Cardiac muscle cell (in vitro differentiated cells and primary cell): ENCODE measurements at regions not wholly inside any gene's neighbourhood (a gene's known extent, or its start where the extent isn't known, plus 50 kb on each side); places are given as distances from the start of the nearest gene placed in this dataset.

Source experiments
- DNase-seq, 2 donors: peaks; one replicate each; pipeline versions ENCODE4 v3.0.0 to v3.0.0-alpha.2; 2010 to 2017; ENCODE audit warnings: low read depth in 1 of 2, low spot score in 1 of 2
- H3K27ac ChIP-seq: fragments of 200-600 bp; sonication (generic); 2 replicates; pipeline ENCODE4 v1.5.1; 2016
- H3K27me3 ChIP-seq: fragments of 200-600 bp; sonication (generic); 2 replicates; pipeline ENCODE4 v1.6.0; 2016; ENCODE audit warnings: control low read depth
- H3K36me3 ChIP-seq: fragments of 200-600 bp; sonication (generic); 2 replicates; pipeline ENCODE4 v1.5.1; 2016; ENCODE audit warnings: control low read depth
- H3K4me1 ChIP-seq: fragments of 200-600 bp; sonication (generic); 2 replicates; pipeline ENCODE4 v1.8.1; 2017; ENCODE audit warnings: low read depth, mild to moderate bottlenecking, mixed run types
- H3K4me3 ChIP-seq: fragments of 200-600 bp; sonication (generic); 2 replicates; pipeline ENCODE4 v1.5.1; 2016; ENCODE audit warnings: mild to moderate bottlenecking
- H3K9me3 ChIP-seq: fragments of 200-600 bp; sonication (generic); 2 replicates; pipeline ENCODE4 v1.5.1; 2017; ENCODE audit warnings: low read depth, mild to moderate bottlenecking, control low read depth
- TF ChIP-seq, protein P1 (sequence below): IDR thresholded peaks from 2 replicates; pipeline ENCODE4 v1.5.1; 2012; ENCODE audit warnings: low read depth, mild to moderate bottlenecking, low read length

DNA sequence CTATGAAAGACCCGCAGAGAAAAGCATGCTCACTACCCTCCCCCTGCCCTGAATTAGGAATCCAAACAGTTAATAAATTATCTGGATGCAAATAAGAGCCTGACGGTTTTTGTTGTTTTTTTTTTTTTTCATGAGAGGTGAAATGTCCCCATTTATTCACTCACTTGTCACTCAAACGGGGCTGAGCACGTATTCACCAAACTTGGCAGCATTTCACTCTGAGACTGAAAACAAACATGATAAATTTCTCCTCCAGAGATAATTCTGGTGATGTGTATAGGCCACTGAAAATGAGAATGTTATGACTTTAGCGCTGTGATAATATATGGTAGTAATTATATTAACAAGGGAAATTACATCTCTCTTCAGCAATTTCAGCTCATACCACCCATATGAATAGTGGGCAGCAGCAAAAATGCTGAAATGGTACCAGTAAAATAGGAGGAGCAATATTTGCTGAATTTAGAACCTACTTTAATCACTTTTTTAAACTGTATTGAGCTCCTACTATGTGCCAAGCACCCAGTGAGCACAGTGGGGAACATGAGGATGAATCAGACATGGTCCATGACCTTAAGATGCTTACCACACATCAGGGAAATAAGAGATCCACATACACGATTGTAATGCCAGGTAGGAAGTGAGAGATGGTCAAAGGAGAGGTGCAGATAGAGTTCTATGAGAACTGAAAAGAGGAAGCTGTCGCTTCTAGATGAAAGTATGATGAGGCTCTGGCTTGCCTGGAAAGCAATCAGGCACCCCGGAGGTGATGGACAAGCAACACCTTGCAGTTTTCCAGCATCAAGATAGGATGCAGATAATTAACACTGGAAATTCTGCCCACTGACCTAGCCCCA is 286.5 kb upstream of the TMPO start:
- DNase-seq = no peak
- no peaks in the 10 kb centered on the region for H3K4me1 ChIP-seq
- TF ChIP-seq, protein P1, sequence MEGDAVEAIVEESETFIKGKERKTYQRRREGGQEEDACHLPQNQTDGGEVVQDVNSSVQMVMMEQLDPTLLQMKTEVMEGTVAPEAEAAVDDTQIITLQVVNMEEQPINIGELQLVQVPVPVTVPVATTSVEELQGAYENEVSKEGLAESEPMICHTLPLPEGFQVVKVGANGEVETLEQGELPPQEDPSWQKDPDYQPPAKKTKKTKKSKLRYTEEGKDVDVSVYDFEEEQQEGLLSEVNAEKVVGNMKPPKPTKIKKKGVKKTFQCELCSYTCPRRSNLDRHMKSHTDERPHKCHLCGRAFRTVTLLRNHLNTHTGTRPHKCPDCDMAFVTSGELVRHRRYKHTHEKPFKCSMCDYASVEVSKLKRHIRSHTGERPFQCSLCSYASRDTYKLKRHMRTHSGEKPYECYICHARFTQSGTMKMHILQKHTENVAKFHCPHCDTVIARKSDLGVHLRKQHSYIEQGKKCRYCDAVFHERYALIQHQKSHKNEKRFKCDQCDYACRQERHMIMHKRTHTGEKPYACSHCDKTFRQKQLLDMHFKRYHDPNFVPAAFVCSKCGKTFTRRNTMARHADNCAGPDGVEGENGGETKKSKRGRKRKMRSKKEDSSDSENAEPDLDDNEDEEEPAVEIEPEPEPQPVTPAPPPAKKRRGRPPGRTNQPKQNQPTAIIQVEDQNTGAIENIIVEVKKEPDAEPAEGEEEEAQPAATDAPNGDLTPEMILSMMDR = no peak
- no peaks in the 10 kb centered on the region for H3K27me3 ChIP-seq
- no peak overlapping the region for H3K27ac ChIP-seq
- H3K9me3 ChIP-seq = no peaks in the 10 kb centered on the region
- H3K36me3 ChIP-seq = no peaks in the 10 kb centered on the region
- no peak overlapping the region for H3K4me3 ChIP-seq

DNA sequence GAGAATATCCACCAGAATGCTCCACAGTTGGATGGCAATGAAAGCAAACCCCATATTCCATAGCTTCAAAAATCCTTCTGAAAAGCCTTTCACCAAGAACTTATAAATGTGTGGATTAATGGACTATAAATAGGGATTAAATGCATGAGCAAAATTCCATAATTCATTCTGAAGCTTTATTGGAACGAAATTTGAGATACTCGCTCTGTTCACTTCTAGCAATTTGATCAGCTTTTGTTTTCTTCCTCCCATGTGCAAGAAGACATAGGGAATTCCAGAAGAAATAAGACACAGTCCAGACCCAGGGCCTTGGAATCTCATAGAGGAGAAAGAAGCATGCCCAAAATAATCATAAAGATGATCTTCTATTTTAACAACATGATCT is 285.9 kb upstream of the TMPO start:
- Histone ChIP-seq H3K4me1 (no peaks in the 10 kb centered on the region), H3K27ac (no peak overlapping the region), H3K27me3 (no peaks in the 10 kb centered on the region), H3K36me3 (no peaks in the 10 kb centered on the region), H3K4me3 (no peak overlapping the region), H3K9me3 (no peaks in the 10 kb centered on the region)
- TF ChIP-seq, protein P1 = no peak
- DNase-seq = no peak

DNA sequence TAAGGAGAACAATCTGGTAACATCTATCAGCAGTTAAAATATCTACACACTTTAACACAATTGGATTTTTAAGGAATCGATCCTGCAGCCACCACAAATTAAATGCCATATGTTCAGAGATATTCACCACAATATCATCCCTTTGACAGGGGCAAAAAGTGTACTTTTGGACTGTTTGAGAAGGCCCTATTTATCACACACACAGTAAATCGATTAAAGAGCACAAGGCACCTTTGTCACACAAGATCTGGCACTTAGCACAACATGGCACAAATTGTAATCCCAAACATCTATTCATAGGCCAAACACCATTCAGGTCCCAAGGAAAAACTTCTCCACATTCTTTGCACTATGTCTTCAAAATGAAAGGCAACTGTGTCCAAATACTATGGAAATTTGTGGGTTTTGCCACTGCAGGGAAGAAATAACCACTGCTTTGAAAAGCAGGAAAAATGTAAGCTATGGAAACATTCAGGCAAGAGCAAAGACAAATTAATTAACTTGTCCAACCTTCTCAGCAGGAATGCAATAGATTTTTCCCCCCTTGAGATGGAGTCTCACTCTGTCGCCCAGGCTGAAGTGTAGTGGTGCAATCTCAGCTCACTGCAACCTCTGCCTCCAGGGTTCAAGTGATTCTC is 282.5 kb upstream of the TMPO start:
- no peak overlapping the region for H3K27ac ChIP-seq
- H3K4me3 ChIP-seq = no peak overlapping the region
- H3K4me1 ChIP-seq = no peaks in the 10 kb centered on the region
- DNase-seq = no peak
- no peaks in the 10 kb centered on the region for H3K9me3 ChIP-seq
- H3K27me3 ChIP-seq = no peaks in the 10 kb centered on the region
- TF ChIP-seq, protein P1 = no peak
- no peaks in the 10 kb centered on the region for H3K36me3 ChIP-seq

DNA sequence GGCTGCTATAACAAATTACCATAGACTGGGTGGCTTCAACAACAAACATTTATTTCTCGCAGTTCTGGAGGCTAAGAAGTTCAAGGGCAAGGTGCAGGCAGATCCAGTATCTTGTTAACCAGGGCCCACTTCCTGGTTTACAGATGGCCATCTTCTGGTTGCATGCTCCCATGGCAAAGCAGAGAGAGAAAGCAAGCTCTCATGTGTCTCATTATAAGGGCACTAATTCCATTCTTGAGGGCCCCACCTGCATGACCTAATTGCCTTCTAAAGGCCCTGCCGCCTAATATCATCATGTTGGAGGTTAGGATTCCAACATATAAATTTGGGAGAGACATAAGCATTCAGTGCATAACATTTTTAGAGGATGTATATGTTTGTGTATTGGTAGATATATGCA is 280.1 kb upstream of the TMPO start:
- H3K27ac ChIP-seq = no peak overlapping the region
- TF ChIP-seq, protein P1 = no peak
- no peaks in the 10 kb centered on the region for H3K4me1 ChIP-seq
- no peak overlapping the region for H3K4me3 ChIP-seq
- H3K27me3 ChIP-seq = no peaks in the 10 kb centered on the region
- no peak for DNase-seq
- H3K9me3 ChIP-seq = no peaks in the 10 kb centered on the region
- H3K36me3 ChIP-seq = no peaks in the 10 kb centered on the region

DNA sequence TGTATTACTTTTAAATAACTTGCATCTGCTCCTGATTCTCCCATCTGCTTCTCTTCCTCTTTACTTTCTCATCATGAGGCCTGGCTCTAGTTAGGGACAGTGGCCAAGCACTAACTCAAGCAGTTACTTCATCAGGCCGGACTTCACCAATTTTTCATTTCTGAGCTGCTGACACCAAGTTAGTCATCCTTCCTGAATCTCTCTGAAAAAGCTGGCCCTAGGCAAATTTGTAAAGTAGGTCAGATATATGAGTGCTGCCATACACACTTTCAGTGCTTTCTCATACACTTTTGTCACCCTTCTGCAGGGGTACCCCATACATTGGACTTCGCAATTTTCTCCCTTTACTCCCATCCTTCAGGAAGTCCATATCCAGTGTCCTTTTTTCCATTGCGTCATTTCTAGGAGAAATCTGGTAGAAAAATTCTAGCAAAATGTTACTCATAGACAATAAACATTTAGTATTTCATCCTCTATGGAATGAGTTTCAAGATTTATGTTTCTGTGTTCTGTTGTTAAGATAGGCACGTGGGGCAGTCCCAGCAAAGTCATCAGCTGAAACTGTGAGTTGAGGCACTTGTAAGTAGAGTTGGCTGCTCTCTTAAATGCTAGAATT is 276.8 kb upstream of the TMPO start:
- Histone ChIP-seq H3K4me1 (no peaks in the 10 kb centered on the region), H3K27me3 (no peaks in the 10 kb centered on the region), H3K9me3 (no peaks in the 10 kb centered on the region), H3K4me3 (no peak overlapping the region), H3K36me3 (no peaks in the 10 kb centered on the region), H3K27ac (no peak overlapping the region)
- peak in 1 of 2 donors; percentile 66 for DNase-seq
- TF ChIP-seq, protein P1 = no peak
